GM19043 (cell line): ENCODE measurements at regions not wholly inside any gene's neighbourhood (a gene's known extent, or its start where the extent isn't known, plus 50 kb on each side); places are given as distances from the start of the nearest gene placed in this dataset.

Experiments used
- ATAC-seq: cut with Tn5 transposase; IDR thresholded peaks from one replicate; pipeline ENCODE4 v1.9.1; 2021; ENCODE audit warnings: low read depth; ENCODE audit not compliant: unreplicated experiment

GRCh38 chr3:150222691-150223489 is 185.2 kb upstream of the TSC22D2 start:
- no peak for ATAC-seq

- ATAC-seq, result no peak
Measured at GRCh38 chr3:150221904-150222523, 186.1 kb upstream of the TSC22D2 start.

GRCh38 chr3:150220799-150221198 is 187.3 kb upstream of the TSC22D2 start:
- no peak for ATAC-seq

- no peak for ATAC-seq
Measured at GRCh38 chr3:150220041-150220440, 188.1 kb upstream of the TSC22D2 start.

- ATAC-seq, result no peak
Measured at GRCh38 chr3:150218841-150219240, 189.3 kb upstream of the TSC22D2 start.

- no peak for ATAC-seq
Measured at GRCh38 chr3:150218236-150218635, 189.9 kb upstream of the TSC22D2 start.

- ATAC-seq, result no peak
Measured at GRCh38 chr3:150217691-150218090, 190.4 kb upstream of the TSC22D2 start.

GRCh38 chr3:150216866-150217600 is 191.1 kb upstream of the TSC22D2 start:
- no peak for ATAC-seq

- ATAC-seq, result no peak
Measured at GRCh38 chr3:150216041-150216811, 191.9 kb upstream of the TSC22D2 start.

GRCh38 chr3:150215616-150216015 is 192.5 kb upstream of the TSC22D2 start:
- no peak for ATAC-seq

- no peak for ATAC-seq
Measured at GRCh38 chr3:150213577-150213976, 194.5 kb upstream of the TSC22D2 start.

- ATAC-seq, result no peak
Measured at GRCh38 chr3:150210461-150211110, 197.5 kb upstream of the TSC22D2 start.

GRCh38 chr3:150203273-150203672 is 204.8 kb upstream of the TSC22D2 start:
- no peak for ATAC-seq

GRCh38 chr3:150202711-150203110 is 205.4 kb upstream of the TSC22D2 start:
- no peak for ATAC-seq

- ATAC-seq, result no peak
Measured at GRCh38 chr3:150194957-150195356, 213.1 kb upstream of the TSC22D2 start.

- ATAC-seq, result no peak
Measured at GRCh38 chr3:150194513-150194912, 213.6 kb upstream of the TSC22D2 start.

GRCh38 chr3:150184426-150185071 is 213.9 kb upstream of the PFN2 start:
- no peak for ATAC-seq

GRCh38 chr3:150183678-150184425 is 213.2 kb upstream of the PFN2 start:
- peak; percentile 98 for ATAC-seq

- ATAC-seq, result no peak
Measured at GRCh38 chr3:150180334-150180733, 209.6 kb upstream of the PFN2 start.
